Hepatocyte (in vitro differentiated cells): ENCODE measurements at regions not wholly inside any gene's neighbourhood (a gene's known extent, or its start where the extent isn't known, plus 50 kb on each side); places are given as distances from the start of the nearest gene placed in this dataset.

Experiments
- CTCF ChIP-seq: fragments of 200-600 bp; sonication (generic); IDR thresholded peaks from 2 replicates; pipeline ENCODE4 v1.5.1; 2016; ENCODE audit warnings: antibody characterized with exemption, mild to moderate bottlenecking; ENCODE audit not compliant: poor library complexity
- EZH2 ChIP-seq: fragments of 200-600 bp; sonication (generic); IDR thresholded peaks from 2 replicates; pipeline ENCODE4 v1.6.1; 2016; ENCODE audit warnings: antibody characterized with exemption, mild to moderate bottlenecking, borderline replicate concordance

GRCh38 chr10:62690703-62691102, 113.8 kb upstream of the ADO start:
- TF ChIP-seq EZH2 (no peak), CTCF (no peak)
